ENCODE measurements at regions not wholly inside any gene's neighbourhood (a gene's known extent, or its start where the extent isn't known, plus 50 kb on each side); places are given as distances from the start of the nearest gene placed in this dataset.

DNA sequence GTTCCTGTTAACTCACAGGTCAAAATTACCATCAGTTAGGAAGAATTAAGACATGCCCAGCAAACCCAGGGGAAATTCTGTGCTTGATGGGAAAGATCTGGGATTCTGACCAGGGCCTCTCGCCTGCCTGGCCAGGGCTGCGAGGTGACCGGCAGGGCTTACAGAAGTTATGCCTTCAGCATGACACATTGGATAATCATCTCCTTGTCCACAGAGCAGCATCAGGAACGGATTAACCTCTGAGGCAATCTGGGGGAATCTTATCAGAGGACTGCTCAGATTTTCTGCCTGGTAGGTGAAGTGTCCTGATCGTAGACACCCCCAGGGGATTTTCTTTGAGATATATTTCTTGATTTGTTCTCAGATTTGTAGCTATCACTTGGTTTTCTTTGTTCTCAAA is 172.5 kb downstream of the HS3ST3A1 start:
- DNase-seq, result no peak
- no peaks in the 10 kb centered on the region for H3K36me3 ChIP-seq
- H3K27me3 ChIP-seq, result no peaks in the 10 kb centered on the region
- H3K4me1 ChIP-seq, result no peaks in the 10 kb centered on the region
- TF ChIP-seq, protein P1, sequence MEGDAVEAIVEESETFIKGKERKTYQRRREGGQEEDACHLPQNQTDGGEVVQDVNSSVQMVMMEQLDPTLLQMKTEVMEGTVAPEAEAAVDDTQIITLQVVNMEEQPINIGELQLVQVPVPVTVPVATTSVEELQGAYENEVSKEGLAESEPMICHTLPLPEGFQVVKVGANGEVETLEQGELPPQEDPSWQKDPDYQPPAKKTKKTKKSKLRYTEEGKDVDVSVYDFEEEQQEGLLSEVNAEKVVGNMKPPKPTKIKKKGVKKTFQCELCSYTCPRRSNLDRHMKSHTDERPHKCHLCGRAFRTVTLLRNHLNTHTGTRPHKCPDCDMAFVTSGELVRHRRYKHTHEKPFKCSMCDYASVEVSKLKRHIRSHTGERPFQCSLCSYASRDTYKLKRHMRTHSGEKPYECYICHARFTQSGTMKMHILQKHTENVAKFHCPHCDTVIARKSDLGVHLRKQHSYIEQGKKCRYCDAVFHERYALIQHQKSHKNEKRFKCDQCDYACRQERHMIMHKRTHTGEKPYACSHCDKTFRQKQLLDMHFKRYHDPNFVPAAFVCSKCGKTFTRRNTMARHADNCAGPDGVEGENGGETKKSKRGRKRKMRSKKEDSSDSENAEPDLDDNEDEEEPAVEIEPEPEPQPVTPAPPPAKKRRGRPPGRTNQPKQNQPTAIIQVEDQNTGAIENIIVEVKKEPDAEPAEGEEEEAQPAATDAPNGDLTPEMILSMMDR (IDR thresholded peaks at IDR 0.05), result no peak
- TF ChIP-seq POLR2AphosphoS5 (IDR thresholded peaks at IDR 0.05), result no peak
- no peaks in the 10 kb centered on the region for H3K9me3 ChIP-seq
- H3K27ac ChIP-seq, result no peak overlapping the region
- 54 to 75% (median 72%) methylated on average over 5 of the region's 5 CpGs for WGBS, 5 donors
- H3K4me3 ChIP-seq, result no peak overlapping the region
- intact Hi-C loops (cut with DNase I; ENCODE audit: low total_unique reads), result no loop called here

- Histone ChIP-seq H3K4me1 (no peaks in the 10 kb centered on the region), H3K27me3 (no peaks in the 10 kb centered on the region), H3K36me3 (no peaks in the 10 kb centered on the region), H3K9me3 (no peaks in the 10 kb centered on the region), H3K27ac (no peak overlapping the region), H3K4me3 (no peak overlapping the region)
- no peak for DNase-seq
- WGBS, 5 donors, result 68 to 74% (median 70%) methylated on average over 2 of the region's 2 CpGs
- intact Hi-C loops (cut with DNase I; ENCODE audit: low total_unique reads), result no loop called here
- TF ChIP-seq POLR2A (IDR thresholded peaks at IDR 0.05), result no peak
These were observed 173.1 kb downstream of the HS3ST3A1 start for GRCh38 chr17:13428611-13429042.

DNA sequence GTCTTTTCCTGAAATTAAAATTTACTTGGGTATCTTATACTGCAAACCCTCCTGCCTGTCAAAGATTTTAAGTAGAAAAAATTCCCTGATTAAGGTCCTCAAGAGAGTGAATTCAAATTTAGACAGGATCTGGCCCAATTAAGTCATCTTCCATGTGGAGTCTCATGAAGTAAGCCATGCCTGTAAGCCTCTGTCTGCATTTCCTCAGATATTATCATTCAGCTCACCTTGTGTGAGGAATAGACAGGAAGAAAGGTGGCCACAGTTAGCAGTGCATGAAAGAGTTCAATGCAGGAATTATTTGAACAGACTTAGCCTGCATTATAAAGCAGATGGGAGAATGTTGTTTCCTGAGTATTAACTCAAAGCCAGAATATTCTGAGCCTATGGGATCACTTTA is 174.7 kb downstream of the HS3ST3A1 start:
- TF ChIP-seq POLR2A (IDR thresholded peaks at IDR 0.05) (no peak), EP300 (IDR thresholded peaks at IDR 0.05) (no peak)
- TF ChIP-seq, protein P1 (IDR thresholded peaks at IDR 0.05), result no peak
- intact Hi-C loops (cut with DNase I; ENCODE audit: low total_unique reads), result no loop called here
- DNase-seq, result no peak
- Histone ChIP-seq H3K4me3 (no peak overlapping the region), H3K36me3 (no peaks in the 10 kb centered on the region), H3K4me1 (no peaks in the 10 kb centered on the region), H3K27me3 (no peaks in the 10 kb centered on the region), H3K27ac (no peak overlapping the region), H3K9me3 (no peaks in the 10 kb centered on the region)

- DNase-seq, result no peak
- Histone ChIP-seq H3K4me3 (no peak overlapping the region), H3K27me3 (no peaks in the 10 kb centered on the region), H3K36me3 (no peaks in the 10 kb centered on the region), H3K27ac (no peak overlapping the region), H3K4me1 (no peaks in the 10 kb centered on the region), H3K9me3 (no peaks in the 10 kb centered on the region)
- TF ChIP-seq, protein P1 (IDR thresholded peaks at IDR 0.05), result no peak
- TF ChIP-seq POLR2AphosphoS5 (IDR thresholded peaks at IDR 0.05) (no peak), POLR2A (IDR thresholded peaks at IDR 0.05) (no peak), EP300 (IDR thresholded peaks at IDR 0.05) (no peak)
- intact Hi-C loops (cut with DNase I; ENCODE audit: low total_unique reads), result no loop called here
- WGBS, 5 donors, result 87 to 94% (median 90%) methylated on average over 4 of the region's 4 CpGs
These were observed 176.3 kb downstream of the HS3ST3A1 start for GRCh38 chr17:13425390-13425789.

DNA sequence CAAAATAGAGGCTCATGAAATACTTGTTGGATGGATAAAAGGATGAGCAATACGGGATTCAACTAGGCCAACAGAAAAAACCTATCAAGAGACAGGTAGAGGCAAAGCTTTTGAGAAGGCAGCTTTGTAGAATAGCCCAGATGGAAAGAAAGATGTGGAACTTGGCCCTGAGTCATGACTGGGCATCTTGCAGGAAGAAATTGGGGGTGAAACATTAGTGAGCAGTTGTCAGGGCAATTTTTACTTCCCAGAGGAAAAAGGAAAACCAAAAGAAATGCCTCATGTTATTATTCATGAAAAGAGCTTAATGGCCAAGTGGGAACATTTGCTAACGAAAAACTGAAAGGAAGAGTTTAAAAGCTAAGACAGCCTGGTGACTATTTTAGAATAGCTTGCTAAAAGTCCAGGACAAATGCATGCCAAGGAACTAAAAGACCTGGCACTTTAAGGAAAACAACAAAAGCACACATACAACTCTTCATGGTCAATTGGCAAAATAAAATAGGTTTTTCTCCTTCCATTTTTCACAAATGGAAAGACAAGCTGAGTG is 180.1 kb downstream of the HS3ST3A1 start:
- H3K9me3 ChIP-seq, result no peaks in the 10 kb centered on the region
- no peak overlapping the region for H3K27ac ChIP-seq
- DNase-seq, result no peak
- H3K4me1 ChIP-seq, result no peaks in the 10 kb centered on the region
- H3K4me3 ChIP-seq, result no peak overlapping the region
- H3K36me3 ChIP-seq, result no peaks in the 10 kb centered on the region
- TF ChIP-seq POLR2AphosphoS5 (IDR thresholded peaks at IDR 0.05) (no peak), POLR2A (IDR thresholded peaks at IDR 0.05) (no peak)
- peaks cover 0 to 4% (median 0%) of the 10 kb centered on the region in 3 donors for H3K27me3 ChIP-seq
- intact Hi-C loops (cut with DNase I; ENCODE audit: low total_unique reads), result no loop called here
- WGBS, 5 donors, result 67 to 78% (median 75%) methylated on average over 2 of the region's 2 CpGs

Data from stomach (tissue), 8 donors.